Smooth muscle cell of the brain vasculature (primary cell): ENCODE measurements at regions not wholly inside any gene's neighbourhood (a gene's known extent, or its start where the extent isn't known, plus 50 kb on each side); places are given as distances from the start of the nearest gene placed in this dataset.

Experiments used
- DNase-seq: peaks from one replicate; pipeline ENCODE4 v3.0.0-alpha.2; 2012; ENCODE audit warnings: low read depth, low spot score

- no peak for DNase-seq
Observed at GRCh38 chr9:121599872-121600585, 51.4 kb upstream of the DAB2IP start.

GRCh38 chr9:121601194-121601593 is 50.2 kb upstream of the DAB2IP start:
- no peak for DNase-seq
